ENCODE measurements at regions not wholly inside any gene's neighbourhood (a gene's known extent, or its start where the extent isn't known, plus 50 kb on each side); places are given as distances from the start of the nearest gene placed in this dataset.

DNA sequence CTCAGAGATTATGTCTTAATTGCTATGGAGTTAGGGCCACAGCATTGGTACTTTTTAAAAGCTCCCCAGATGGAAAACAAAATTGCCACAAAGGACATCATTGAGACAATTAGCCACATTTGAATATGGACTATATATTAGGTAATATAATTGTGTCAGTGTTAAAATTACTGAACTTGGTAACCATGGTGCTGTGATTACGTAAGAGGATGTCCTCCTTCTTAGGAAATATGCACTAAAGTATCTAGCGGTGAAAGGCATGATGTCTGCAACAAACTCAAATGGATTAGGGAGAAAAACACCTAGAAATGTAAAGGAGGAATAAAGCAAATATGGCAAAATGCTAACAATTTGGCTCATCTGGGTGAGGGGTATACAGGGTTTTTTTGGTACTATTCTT lies 89.9 kb upstream of the PAK3 start:
- in situ Hi-C loops (cut with HindIII; ENCODE audit: low pct_ligation_motif_present, low sequenced_read_pairs) = no loop called here
- H3K27me3 ChIP-seq (replicated peaks) = no peaks in the 10 kb centered on the region
- H3K27ac ChIP-seq = no peak overlapping the region
- H3K36me3 ChIP-seq (replicated peaks) = no peaks in the 10 kb centered on the region
- H3K4me3 ChIP-seq (ENCODE audit: low read depth, low read length) = no peak overlapping the region
- no peak for TF ChIP-seq CTCF (IDR thresholded peaks at IDR 0.05; ENCODE audit: low read depth, low read length, missing control alignments)
- no peak for DNase-seq

- Histone ChIP-seq H3K27ac (no peak overlapping the region), H3K4me3 (ENCODE audit: low read depth, low read length) (no peak overlapping the region), H3K27me3 (replicated peaks) (no peaks in the 10 kb centered on the region), H3K36me3 (replicated peaks) (no peaks in the 10 kb centered on the region)
- no peak for TF ChIP-seq CTCF (IDR thresholded peaks at IDR 0.05; ENCODE audit: low read depth, low read length, missing control alignments)
- in situ Hi-C loops (cut with HindIII; ENCODE audit: low pct_ligation_motif_present, low sequenced_read_pairs) = no loop called here
- DNase-seq = no peak
Observed at GRCh38 chrX:111005166-111005565, 90.8 kb upstream of the PAK3 start.

- H3K27me3 ChIP-seq (replicated peaks) = no peaks in the 10 kb centered on the region
- no peak overlapping the region for H3K27ac ChIP-seq
- H3K4me3 ChIP-seq (ENCODE audit: low read depth, low read length) = no peak overlapping the region
- TF ChIP-seq CTCF (IDR thresholded peaks at IDR 0.05; ENCODE audit: low read depth, low read length, missing control alignments) = no peak
- in situ Hi-C loops (cut with HindIII; ENCODE audit: low pct_ligation_motif_present, low sequenced_read_pairs) = no loop called here
- no peaks in the 10 kb centered on the region for H3K36me3 ChIP-seq (replicated peaks)
- DNase-seq = no peak
Observed at GRCh38 chrX:111003118-111003517, 92.9 kb upstream of the PAK3 start.

DNA sequence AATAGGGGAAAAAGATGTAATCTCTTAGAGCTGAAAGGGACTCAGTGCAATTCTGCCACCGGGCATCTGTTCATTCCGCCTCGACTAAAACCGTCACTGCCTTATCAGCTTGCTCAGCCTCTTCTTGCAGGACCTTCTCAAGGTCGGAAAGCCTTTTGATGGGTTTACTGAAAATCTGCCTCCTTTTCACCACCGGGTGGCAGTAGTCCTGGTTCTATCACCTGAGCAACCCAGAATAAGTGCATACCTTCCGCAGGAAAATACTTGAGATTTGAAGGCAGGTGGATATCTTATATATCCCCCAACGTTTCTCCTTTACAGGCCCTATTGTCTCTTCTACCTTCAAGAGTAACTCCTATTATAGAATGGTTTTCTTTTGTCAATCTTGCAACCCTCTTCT lies 103.4 kb upstream of the PAK3 start:
- Histone ChIP-seq H3K27me3 (replicated peaks) (no peaks in the 10 kb centered on the region), H3K4me3 (ENCODE audit: low read depth, low read length) (no peak overlapping the region), H3K36me3 (replicated peaks) (no peaks in the 10 kb centered on the region), H3K27ac (no peak overlapping the region)
- in situ Hi-C loops (cut with HindIII; ENCODE audit: low pct_ligation_motif_present, low sequenced_read_pairs) = no loop called here
- peak; percentile 61 for TF ChIP-seq CTCF (IDR thresholded peaks at IDR 0.05; ENCODE audit: low read depth, low read length, missing control alignments)
- peak; percentile 1 for DNase-seq

DNA sequence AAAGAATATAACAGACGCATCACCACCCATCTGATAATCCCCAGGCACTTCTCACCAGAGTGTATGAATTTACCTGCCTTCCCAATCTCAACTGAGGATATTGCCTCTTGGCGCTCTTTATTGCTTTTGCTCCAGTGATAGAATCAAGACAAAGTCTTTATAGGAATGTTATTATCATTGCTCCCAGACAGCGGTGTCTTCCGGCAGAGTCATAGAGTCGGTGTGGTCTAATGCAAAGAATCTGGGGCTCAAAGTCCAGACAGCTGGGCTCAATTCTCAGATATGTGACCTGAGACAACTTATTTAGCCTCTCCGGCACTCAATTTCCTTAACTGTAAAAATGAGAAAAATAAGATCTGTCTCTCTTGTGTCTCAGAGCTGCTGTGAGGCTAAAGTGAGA lies 106.1 kb upstream of the PAK3 start:
- TF ChIP-seq CTCF (IDR thresholded peaks at IDR 0.05; ENCODE audit: low read depth, low read length, missing control alignments) = no peak
- Histone ChIP-seq H3K27ac (no peak overlapping the region), H3K4me3 (ENCODE audit: low read depth, low read length) (no peak overlapping the region), H3K27me3 (replicated peaks) (no peaks in the 10 kb centered on the region), H3K36me3 (replicated peaks) (no peaks in the 10 kb centered on the region)
- no peak for DNase-seq
- in situ Hi-C loops (cut with HindIII; ENCODE audit: low pct_ligation_motif_present, low sequenced_read_pairs) = no loop called here

GRCh38 chrX:110989447-110989846 lies 106.5 kb upstream of the PAK3 start:
- Histone ChIP-seq H3K4me3 (ENCODE audit: low read depth, low read length) (no peak overlapping the region), H3K27ac (no peak overlapping the region), H3K27me3 (replicated peaks) (no peaks in the 10 kb centered on the region), H3K36me3 (replicated peaks) (no peaks in the 10 kb centered on the region)
- no peak for DNase-seq
- in situ Hi-C loops (cut with HindIII; ENCODE audit: low pct_ligation_motif_present, low sequenced_read_pairs) = no loop called here
- no peak for TF ChIP-seq CTCF (IDR thresholded peaks at IDR 0.05; ENCODE audit: low read depth, low read length, missing control alignments)

Data from brain microvascular endothelial cell (primary cell).